Activated T-helper 17 cell treated with anti-CD3 and anti-CD28 coated beads, Interleukin-2, amount 50 U/mL, for 72 hours (primary cell): ENCODE measurements at regions not wholly inside any gene's neighbourhood (a gene's known extent, or its start where the extent isn't known, plus 50 kb on each side); places are given as distances from the start of the nearest gene placed in this dataset.

ENCODE experiments used
- ATAC-seq: fragments of 150-1000 bp; cut with Tn5 transposase; replicated peaks from 2 replicates; pipeline ENCODE4 v1.10.0; 2021; ENCODE audit warnings: mild to moderate bottlenecking, moderate library complexity
- H3K27ac Mint-ChIP-seq: one replicate; pipeline ENCODE4 v1.8.0; 2022; ENCODE audit warnings: mixed read lengths
- H3K27me3 Mint-ChIP-seq: one replicate; pipeline ENCODE4 v1.8.0; 2022; ENCODE audit warnings: mixed read lengths
- H3K36me3 Mint-ChIP-seq: one replicate; pipeline ENCODE4 v1.8.0; 2022; ENCODE audit warnings: low read depth, mild to moderate bottlenecking, mixed read lengths
- H3K4me1 Mint-ChIP-seq: one replicate; pipeline ENCODE4 v1.8.0; 2022; ENCODE audit warnings: mixed read lengths
- H3K4me3 Mint-ChIP-seq: one replicate; pipeline ENCODE4 v1.8.0; 2022; ENCODE audit warnings: mild to moderate bottlenecking, mixed read lengths
- H3K9me3 Mint-ChIP-seq: one replicate; pipeline ENCODE4 v1.8.0; 2022; ENCODE audit warnings: mixed read lengths

DNA sequence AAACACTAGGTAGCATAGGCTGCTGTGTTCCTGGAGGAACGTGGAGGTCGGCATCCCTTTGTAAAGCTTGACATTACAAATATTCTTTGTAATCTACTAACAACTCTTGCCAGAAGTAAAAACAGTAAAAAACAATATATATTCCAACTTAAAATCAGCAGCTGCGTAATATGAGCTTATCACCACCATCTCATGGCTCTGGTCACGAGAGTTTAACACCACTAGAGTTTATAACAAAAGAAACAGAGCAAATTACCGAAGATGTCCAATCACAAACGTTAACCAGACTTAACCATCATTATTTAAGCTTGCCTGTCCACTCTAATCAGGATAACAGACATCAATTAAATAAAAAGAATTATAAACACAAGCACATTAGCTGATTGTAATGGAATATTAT, 236.7 kb downstream of the PCDH7 start:
- Mint-ChIP-seq H3K4me3 (no peak overlapping the region), H3K9me3 (peaks cover 13% of the 10 kb centered on the region), H3K27me3 (no peaks in the 10 kb centered on the region), H3K4me1 (no peaks in the 10 kb centered on the region), H3K27ac (no peak overlapping the region), H3K36me3 (no peaks in the 10 kb centered on the region)
- no peak for ATAC-seq

DNA sequence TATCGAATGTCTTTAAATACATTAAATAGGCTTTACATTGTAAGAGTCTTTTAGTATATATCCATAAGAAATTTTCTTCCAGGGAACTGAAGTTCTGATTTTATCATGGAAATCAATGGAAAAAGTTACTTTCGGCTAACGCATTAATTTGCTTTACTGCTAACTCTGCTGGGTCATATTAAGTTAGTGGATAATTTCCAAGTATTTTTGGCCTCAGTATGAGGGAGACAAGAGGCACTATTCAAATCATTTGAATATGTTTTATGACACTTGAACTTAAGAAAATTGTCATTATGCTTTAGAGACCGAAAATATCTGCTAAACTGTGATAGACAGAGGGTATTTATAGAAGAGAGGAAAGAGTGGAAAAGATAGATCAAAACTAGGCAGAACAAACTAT, 237.5 kb downstream of the PCDH7 start:
- no peaks in the 10 kb centered on the region for H3K27me3 Mint-ChIP-seq
- no peak overlapping the region for H3K27ac Mint-ChIP-seq
- no peak for ATAC-seq
- H3K36me3 Mint-ChIP-seq: no peaks in the 10 kb centered on the region
- H3K9me3 Mint-ChIP-seq: peaks cover 18% of the 10 kb centered on the region
- no peaks in the 10 kb centered on the region for H3K4me1 Mint-ChIP-seq
- no peak overlapping the region for H3K4me3 Mint-ChIP-seq

DNA sequence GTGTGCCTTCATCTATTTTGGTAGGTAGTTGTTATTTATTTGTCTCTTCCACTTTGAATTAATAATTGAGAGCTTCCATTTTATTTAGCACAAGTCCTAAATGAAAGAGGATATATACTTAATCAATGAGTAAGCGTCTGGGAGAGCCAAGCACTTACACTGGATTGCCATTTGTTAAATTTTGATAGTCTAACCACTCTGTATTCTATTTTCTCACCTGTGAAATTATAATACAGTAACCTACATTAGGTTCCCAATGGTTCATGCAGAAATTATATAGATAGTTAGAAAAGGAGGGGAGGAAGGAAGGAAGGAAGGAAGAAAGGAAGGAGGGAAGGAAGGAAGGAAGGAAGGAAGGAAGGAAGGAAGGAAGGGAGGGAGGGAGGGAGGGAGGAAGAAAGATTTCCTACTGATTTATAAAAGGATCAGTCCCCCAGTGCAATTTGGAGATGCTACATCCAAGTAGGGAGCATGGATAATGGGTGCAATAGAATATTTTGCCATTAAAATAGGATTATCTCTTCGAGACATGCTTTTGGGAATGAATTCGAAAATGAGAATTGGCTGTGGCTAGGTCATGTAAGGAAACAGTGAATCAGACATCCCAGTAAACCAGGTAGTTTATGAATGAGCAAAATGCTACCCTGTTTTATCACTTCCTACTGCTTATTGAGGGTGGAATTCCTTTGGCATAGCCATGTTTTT, 239.8 kb downstream of the PCDH7 start:
- no peak for ATAC-seq
- H3K36me3 Mint-ChIP-seq: no peaks in the 10 kb centered on the region
- H3K9me3 Mint-ChIP-seq: peaks cover 18% of the 10 kb centered on the region
- H3K4me1 Mint-ChIP-seq: no peaks in the 10 kb centered on the region
- no peak overlapping the region for H3K27ac Mint-ChIP-seq
- no peaks in the 10 kb centered on the region for H3K27me3 Mint-ChIP-seq
- H3K4me3 Mint-ChIP-seq: no peak overlapping the region

DNA sequence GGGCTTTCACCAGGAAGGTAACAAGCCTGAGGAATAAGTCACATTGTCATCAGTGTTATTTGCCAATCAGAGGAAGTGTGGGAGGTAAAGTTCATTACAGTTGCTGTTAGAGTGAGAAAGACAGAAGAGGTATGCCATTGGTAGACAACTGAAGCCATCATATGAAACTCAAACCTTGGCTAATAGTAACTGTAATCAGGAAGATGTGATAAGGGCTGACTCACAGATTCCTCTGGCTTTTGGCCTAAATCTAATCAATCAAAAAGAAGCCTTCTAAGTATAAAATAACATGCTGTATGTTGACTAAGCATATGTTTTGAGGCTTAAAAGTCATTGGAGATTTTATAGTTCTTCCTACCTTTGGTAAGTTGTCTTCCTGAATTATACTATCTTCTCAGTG, 242.8 kb downstream of the PCDH7 start:
- H3K27ac Mint-ChIP-seq: no peak overlapping the region
- H3K9me3 Mint-ChIP-seq: peaks cover 14% of the 10 kb centered on the region
- H3K36me3 Mint-ChIP-seq: no peaks in the 10 kb centered on the region
- no peaks in the 10 kb centered on the region for H3K27me3 Mint-ChIP-seq
- no peak for ATAC-seq
- H3K4me1 Mint-ChIP-seq: no peaks in the 10 kb centered on the region
- no peak overlapping the region for H3K4me3 Mint-ChIP-seq

DNA sequence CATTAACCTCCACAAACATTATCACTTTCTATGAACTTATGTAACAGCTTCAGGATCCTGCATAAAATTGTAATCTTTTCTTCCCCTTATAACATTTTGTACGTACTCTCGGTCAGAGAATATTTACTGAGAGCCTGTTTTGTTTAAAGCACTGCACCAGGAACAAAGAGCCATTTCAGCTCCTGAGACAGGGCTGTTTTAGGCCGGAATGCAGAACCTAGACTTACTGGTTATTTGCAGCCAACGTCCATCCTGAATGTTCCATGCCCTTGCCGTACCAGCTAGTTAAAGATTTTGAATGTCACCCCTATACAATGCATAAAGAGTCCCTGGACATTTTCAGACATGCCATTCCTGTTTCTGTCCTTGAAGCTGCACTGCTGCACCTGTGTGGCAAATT, 248.8 kb downstream of the PCDH7 start:
- Mint-ChIP-seq H3K36me3 (no peaks in the 10 kb centered on the region), H3K9me3 (peaks cover 12% of the 10 kb centered on the region), H3K4me3 (no peak overlapping the region), H3K27me3 (no peaks in the 10 kb centered on the region), H3K4me1 (no peaks in the 10 kb centered on the region), H3K27ac (no peak overlapping the region)
- ATAC-seq: no peak

DNA sequence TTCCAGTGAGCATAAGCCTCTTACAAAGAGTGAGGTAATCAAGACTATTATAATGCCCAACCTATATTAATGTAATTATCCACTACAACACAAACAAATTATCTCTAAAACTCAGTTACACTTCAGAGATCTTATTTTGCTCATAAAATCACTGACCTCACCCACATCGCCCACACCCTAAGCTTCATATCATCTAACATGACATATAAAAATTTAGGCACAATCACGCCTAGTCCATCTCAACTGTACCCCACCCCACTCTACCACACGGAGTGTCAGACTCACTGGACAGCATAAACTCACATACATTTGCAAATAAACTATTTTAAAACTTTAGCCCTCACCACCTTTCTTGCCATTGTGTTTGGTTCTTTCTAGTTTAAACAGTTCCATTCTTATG, 252.4 kb downstream of the PCDH7 start:
- no peak for ATAC-seq
- H3K27me3 Mint-ChIP-seq: no peaks in the 10 kb centered on the region
- no peaks in the 10 kb centered on the region for H3K4me1 Mint-ChIP-seq
- no peak overlapping the region for H3K4me3 Mint-ChIP-seq
- H3K36me3 Mint-ChIP-seq: no peaks in the 10 kb centered on the region
- H3K27ac Mint-ChIP-seq: no peak overlapping the region
- H3K9me3 Mint-ChIP-seq: peaks cover 24% of the 10 kb centered on the region

DNA sequence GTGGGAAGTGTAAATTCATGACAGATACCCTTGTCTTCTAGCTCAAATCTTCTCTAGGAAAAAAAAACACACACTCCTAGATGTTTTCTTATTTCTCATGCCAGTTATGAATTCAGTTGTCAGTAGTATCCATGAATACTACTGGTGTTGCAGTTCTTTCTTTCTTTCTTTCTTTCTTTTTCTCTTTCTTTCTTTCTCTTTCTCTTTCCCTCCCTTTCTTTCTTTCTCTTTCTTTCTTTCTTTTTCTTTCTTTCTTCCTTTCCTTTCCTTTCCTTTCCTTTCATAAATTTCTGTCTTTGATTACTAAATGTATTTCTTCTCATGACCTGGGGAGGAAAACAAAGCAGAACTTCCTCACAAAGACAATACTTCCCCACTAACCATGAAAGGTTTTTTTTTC, 253.8 kb downstream of the PCDH7 start:
- Mint-ChIP-seq H3K27me3 (no peaks in the 10 kb centered on the region), H3K36me3 (no peaks in the 10 kb centered on the region), H3K4me1 (no peaks in the 10 kb centered on the region), H3K27ac (no peak overlapping the region), H3K9me3 (peaks cover 26% of the 10 kb centered on the region), H3K4me3 (no peak overlapping the region)
- ATAC-seq: no peak

DNA sequence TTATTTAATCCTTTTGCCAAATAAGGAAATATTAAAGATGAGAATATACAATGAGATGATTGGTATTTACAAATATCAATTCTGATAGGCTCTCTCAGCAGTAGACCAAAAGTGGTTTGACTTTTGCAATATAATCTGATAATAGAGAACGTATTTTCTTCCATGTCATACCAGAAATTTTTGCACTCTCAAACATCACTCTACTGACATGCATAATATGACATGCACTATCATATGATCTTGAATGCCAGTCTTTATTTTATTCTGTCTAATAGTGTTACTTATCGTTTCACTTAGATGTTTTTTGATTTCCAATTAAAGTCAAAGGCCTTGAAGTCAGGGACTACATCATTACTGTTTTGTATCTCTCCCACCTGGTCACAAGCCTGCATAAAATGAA, 259.2 kb downstream of the PCDH7 start:
- H3K4me1 Mint-ChIP-seq: no peaks in the 10 kb centered on the region
- H3K36me3 Mint-ChIP-seq: no peaks in the 10 kb centered on the region
- no peak for ATAC-seq
- no peak overlapping the region for H3K4me3 Mint-ChIP-seq
- no peaks in the 10 kb centered on the region for H3K27me3 Mint-ChIP-seq
- peaks cover 14% of the 10 kb centered on the region for H3K9me3 Mint-ChIP-seq
- H3K27ac Mint-ChIP-seq: no peak overlapping the region

DNA sequence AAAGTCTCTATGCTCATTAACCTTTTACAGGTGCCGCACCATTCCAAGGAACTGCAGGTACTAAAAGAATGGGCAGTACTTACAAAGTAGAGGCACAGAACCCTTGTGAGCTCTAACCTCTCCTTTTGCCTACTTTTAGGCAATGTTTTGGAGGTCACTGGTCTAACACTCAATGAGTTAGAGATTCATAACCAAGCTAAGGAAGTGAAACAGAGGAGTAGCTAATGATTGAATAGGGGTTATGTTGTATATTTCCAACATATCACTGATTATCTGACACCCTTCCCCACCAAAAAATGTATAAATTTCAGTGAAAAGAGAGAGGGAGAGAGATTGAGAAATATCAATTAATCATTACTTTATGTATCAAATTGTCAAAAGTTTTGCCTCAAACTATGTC, 269.3 kb downstream of the PCDH7 start:
- Mint-ChIP-seq H3K36me3 (no peaks in the 10 kb centered on the region), H3K4me1 (no peaks in the 10 kb centered on the region), H3K9me3 (peaks cover 10% of the 10 kb centered on the region), H3K27ac (no peak overlapping the region), H3K4me3 (no peak overlapping the region), H3K27me3 (no peaks in the 10 kb centered on the region)
- no peak for ATAC-seq

DNA sequence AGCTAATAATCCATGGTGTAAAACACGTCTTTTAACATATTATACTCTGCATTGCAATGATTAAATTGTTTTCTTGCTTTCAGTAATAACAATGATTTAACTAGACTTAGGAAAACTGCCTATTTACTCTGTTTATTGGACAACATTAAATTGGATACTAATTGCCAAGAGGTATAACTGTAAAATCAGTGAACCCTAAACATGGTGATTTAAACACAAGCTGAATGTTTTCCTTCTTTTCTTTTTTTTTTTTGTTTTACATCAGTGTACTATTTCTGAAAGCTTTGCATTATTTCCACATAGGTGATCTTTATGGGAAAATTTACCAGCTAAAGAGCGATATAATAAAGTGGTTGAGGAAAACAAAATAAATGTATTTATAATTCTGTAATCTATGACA, 276.7 kb downstream of the PCDH7 start:
- no peak overlapping the region for H3K4me3 Mint-ChIP-seq
- peaks cover 15% of the 10 kb centered on the region for H3K9me3 Mint-ChIP-seq
- H3K27me3 Mint-ChIP-seq: no peaks in the 10 kb centered on the region
- H3K27ac Mint-ChIP-seq: no peak overlapping the region
- no peaks in the 10 kb centered on the region for H3K36me3 Mint-ChIP-seq
- no peak for ATAC-seq
- no peaks in the 10 kb centered on the region for H3K4me1 Mint-ChIP-seq

DNA sequence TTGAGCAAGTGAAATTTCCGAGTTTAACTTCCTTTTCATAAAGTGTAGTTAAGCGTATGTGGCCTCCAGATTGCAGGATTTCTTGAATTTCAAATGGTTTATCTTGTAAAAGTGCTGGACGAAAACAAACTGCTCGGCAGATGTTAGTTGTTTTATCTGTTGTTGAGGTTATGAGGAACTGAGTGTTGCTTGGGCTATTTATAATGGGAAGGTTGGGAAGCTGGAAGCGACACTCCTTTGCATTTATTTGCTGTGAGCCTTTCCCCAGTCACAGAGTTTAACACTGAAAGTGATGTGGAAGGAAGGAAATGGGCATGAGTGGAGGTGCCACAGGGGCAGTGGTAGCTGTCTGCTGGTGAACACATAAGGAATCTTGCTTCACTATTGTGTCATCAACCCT, 284.9 kb downstream of the PCDH7 start:
- no peak overlapping the region for H3K4me3 Mint-ChIP-seq
- H3K9me3 Mint-ChIP-seq: peaks cover 7% of the 10 kb centered on the region
- H3K27ac Mint-ChIP-seq: no peak overlapping the region
- H3K36me3 Mint-ChIP-seq: no peaks in the 10 kb centered on the region
- no peaks in the 10 kb centered on the region for H3K4me1 Mint-ChIP-seq
- H3K27me3 Mint-ChIP-seq: no peaks in the 10 kb centered on the region
- ATAC-seq: no peak

DNA sequence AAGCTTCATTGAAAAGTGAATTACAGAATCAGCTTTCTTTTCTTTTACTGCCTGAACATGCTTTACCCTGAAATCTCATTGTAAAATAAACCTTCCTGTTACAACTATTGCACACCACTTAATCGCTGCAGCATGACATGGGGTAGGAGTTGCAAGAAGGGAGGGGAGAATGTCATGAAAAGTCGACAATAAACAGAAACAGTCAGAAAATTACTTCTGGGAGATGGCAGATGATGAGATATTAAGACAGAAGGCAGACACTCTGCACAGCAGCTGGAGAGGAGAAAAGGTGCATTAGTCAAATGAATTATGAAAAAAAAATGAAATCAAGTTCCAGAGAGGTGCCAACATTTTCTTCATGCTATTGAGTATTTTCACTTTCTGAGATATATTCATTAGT, 287.7 kb downstream of the PCDH7 start:
- no peaks in the 10 kb centered on the region for H3K36me3 Mint-ChIP-seq
- H3K9me3 Mint-ChIP-seq: peaks cover 11% of the 10 kb centered on the region
- no peak overlapping the region for H3K27ac Mint-ChIP-seq
- ATAC-seq: no peak
- no peaks in the 10 kb centered on the region for H3K27me3 Mint-ChIP-seq
- no peak overlapping the region for H3K4me3 Mint-ChIP-seq
- no peaks in the 10 kb centered on the region for H3K4me1 Mint-ChIP-seq

DNA sequence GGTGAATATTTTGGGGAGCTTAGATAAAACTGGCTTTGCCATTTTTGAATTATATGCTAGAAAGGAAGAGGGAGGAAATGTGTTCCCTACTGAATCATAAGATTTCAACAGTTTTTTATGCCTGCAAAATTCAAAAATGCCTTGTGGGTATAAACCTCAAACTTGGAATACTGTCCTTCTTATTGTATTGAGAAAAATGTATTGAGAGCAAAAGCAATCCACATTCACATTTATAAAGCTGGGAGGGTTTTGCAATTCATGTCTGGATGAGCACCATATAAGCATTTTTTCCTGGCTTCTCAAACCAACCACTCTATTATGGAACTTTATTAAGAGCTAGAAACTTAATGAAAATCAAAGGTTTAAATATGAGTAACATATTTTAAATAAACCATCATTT, 289.8 kb downstream of the PCDH7 start:
- ATAC-seq: no peak
- H3K9me3 Mint-ChIP-seq: peaks cover 6% of the 10 kb centered on the region
- H3K27ac Mint-ChIP-seq: no peak overlapping the region
- H3K36me3 Mint-ChIP-seq: no peaks in the 10 kb centered on the region
- no peaks in the 10 kb centered on the region for H3K4me1 Mint-ChIP-seq
- no peaks in the 10 kb centered on the region for H3K27me3 Mint-ChIP-seq
- no peak overlapping the region for H3K4me3 Mint-ChIP-seq

DNA sequence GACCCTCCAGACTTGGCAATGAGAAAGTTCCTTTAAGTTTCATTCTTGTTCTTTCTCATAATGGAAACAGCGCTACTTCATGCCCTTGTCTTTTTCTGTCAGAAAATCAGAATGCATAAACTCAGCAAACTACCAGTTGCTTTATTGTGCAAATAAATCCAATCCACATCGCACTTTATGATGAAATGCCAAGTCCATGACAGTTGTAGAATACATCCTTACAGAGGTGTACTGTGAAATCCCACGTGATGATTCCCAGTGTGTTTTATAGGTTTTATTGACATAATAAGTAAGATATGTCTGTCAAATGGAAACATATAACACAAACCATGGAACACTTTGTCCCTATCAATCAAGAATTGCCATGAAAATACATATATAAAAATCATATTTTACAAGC, 295.0 kb downstream of the PCDH7 start:
- no peaks in the 10 kb centered on the region for H3K4me1 Mint-ChIP-seq
- H3K9me3 Mint-ChIP-seq: peaks cover 8% of the 10 kb centered on the region
- H3K27me3 Mint-ChIP-seq: no peaks in the 10 kb centered on the region
- ATAC-seq: no peak
- H3K27ac Mint-ChIP-seq: no peak overlapping the region
- H3K36me3 Mint-ChIP-seq: no peaks in the 10 kb centered on the region
- H3K4me3 Mint-ChIP-seq: no peak overlapping the region

DNA sequence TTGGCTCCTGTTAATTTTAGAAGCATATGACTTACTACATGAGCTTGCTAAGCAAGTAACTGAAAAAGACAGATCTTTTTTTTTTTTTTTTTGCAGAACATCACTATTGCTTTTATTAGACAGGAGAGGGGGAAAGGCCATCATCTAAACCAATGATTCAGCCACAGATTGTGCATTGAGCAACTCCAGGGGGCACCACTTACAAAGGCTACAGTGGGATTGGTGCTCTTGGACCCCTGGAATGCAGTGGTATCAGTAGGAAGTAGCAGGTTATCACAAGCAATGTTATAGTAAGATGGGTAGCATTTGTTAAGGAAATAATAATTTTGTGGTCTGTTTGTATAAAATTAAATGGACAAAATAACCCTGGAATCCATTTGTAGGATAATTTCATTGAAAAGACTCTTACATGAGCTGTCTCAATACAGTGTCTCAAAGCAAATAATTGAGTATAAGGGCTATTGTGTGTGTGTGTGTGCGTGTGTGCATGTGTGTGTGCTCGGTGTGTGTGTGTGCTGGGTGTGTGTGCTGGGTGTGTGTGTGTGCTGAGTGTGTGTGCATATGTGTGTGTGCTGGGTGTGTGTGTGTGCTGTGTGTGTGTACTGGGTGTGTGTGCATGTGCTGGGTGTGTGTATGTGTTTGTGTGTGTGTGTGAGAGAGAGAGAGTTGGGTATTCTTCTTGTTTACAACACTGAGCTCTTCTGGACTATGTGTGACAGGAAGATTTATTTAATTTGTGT, 296.3 kb downstream of the PCDH7 start:
- ATAC-seq: no peak
- Mint-ChIP-seq H3K36me3 (no peaks in the 10 kb centered on the region), H3K4me3 (no peak overlapping the region), H3K4me1 (no peaks in the 10 kb centered on the region), H3K9me3 (peaks cover 4% of the 10 kb centered on the region), H3K27ac (no peak overlapping the region), H3K27me3 (no peaks in the 10 kb centered on the region)
